Inflammatory macrophage (primary cell): ENCODE measurements at regions not wholly inside any gene's neighbourhood (a gene's known extent, or its start where the extent isn't known, plus 50 kb on each side); places are given as distances from the start of the nearest gene placed in this dataset.

Experiments
- DNase-seq, 2 donors: peaks; one replicate each; pipeline ENCODE4 v3.0.0-alpha.2; 2020 to 2022

- DNase-seq, result no peak
Measured at GRCh38 chr15:55017635-55018034, 179.1 kb downstream of the RSL24D1 start.

DNA sequence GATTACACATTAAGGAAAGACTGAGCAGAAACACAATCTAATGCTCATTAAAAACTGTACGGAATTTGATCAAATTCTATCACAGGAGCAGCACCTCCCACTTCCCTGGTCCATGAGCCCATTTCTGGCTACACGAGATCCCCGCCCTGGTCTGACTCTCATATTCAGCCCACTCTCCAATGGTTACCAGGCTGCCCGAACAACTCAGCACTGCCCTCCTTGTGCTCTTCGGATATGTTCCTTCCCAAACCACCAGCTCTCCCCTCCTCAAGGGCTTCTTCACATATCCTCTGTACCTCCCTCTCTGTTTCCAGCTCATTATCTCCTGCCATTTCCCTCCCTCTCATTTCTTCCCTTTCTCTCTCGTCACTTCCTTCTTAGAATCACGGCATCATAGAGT, 180.5 kb downstream of the RSL24D1 start:
- DNase-seq, result no peak

DNA sequence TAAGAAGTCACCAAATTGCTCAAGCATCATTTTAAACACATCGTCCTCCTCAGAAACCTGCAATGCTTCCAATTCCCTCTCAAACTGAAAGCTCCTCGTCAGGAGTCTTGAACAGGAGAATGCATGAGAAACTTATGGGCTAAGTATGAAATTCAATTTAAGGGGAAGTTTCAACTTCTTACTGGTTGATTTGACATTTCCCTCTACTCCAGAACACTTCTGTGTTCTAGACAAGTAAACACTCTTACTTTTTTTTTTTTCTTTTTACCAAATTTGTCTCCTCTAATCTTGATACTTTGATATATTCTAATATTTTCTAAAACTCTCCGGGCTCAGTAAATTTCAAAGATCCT, 181.7 kb downstream of the RSL24D1 start:
- no peak for DNase-seq

DNA sequence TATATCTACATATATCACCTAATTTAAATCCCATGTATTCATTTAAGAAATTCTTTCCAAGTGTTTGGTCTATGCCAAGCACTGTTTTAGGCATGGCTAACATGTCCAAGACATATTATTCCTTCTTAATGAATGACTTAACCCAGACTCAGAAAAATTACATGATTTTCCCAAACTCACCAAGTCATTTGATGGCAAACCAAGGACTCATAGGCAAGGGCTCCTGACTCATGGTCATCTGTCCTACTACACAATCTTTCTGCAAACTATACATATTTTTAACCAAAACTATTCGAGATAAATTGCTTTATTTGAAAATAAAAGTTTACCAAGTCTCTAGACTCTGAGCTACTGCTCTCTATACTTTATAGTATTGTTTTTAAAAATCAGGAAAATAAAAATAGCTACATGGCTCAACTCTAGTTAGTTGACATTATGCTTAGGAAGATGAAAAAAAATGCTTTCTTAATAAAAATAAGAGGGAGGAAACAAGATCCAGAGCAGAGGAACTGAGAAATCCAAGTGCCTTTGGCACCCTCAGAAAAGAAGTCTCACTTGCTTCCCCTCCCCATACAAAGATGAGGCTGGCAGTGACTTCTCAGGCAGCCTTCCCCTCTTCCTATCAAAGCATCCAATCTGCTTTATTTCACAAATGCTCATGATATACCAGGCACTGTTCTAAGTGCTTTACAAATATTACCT, 182.2 kb downstream of the RSL24D1 start:
- DNase-seq, result no peak

GRCh38 chr15:55008421-55008820, 188.3 kb downstream of the RSL24D1 start:
- peak in 1 of 2 donors; percentile 35 for DNase-seq

DNA sequence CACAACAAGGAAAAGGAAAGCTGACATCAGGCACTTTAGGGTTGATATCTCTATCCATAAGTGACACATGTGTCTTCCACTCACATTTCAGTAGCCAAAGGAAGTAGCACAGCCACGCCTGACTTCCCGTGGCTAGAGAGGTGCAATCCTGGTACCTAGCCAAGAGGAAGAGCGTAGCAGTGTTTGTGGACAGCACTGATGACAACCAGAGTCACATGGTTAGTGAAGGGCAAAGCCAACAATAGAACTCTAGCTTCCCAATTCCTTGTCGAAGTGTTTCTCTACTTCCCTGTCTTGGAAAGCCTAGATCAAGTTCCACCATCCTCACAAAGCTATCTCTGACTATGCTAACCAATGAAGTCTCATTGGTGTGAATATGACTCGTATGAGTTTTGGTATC, 189.2 kb downstream of the RSL24D1 start:
- DNase-seq, result peak; percentile 61 to 78

DNA sequence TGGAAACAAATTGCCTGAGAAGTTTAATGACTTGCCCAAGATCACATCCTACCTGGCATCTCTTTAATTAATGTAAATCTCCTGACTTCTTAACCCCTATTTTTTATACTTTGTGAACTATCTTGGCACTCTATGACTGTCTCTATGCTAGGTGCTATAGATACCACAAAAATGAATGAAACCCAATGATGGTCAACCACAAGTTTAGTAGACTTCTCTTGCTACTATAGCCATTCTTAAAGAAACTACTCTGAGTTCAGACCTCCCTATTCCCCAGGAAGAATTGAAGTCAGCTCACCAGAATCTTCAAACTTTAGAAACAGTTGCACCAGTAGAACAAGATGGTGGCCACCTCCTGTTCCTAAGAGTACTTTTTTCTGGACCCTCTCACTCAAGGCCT, 191.1 kb downstream of the RSL24D1 start:
- DNase-seq, result no peak

GRCh38 chr15:55003965-55004873, 192.5 kb downstream of the RSL24D1 start:
- DNase-seq, result no peak

- no peak for DNase-seq
Measured at GRCh38 chr15:54998661-54999060, 198.1 kb downstream of the RSL24D1 start.

DNA sequence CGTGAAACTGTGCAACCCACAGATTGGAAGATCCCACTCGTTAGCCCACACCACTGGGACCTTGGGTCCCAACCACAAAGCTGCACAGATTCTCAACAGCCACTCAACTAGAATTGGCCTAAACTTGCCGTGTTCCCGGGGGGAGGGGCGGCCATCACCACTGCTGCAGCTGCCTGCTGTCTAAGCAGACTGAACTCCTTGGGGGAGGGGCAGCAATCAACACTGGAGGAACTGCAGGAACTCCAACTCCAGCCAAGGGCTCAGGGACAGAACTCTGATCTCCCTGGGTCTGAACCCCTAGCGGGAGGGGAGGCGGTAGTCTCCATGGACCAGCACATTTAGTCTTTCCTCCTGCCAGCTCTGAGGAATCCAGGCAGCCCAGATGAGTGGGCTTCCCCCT, 205.9 kb downstream of the RSL24D1 start:
- DNase-seq, result no peak

DNA sequence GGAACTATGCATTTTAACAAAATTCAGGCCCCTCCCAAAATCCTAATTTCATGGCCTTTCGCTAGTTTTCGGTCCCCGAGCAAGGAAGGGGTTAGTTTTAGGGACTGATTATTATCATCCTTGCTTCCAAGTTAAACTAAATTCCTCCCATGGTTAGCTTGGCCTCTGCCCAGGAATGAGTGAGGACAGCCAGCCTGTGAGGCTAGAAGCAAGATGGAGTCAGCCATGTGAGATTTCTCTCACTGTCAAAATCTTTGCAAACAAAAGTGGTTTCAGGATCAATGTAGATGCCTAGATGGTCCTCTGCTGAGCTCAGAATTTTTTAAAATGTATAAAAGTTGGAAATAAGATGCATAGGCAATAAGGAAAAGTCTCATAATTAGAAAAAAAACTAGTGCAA, 208.9 kb downstream of the RSL24D1 start:
- no peak for DNase-seq

DNA sequence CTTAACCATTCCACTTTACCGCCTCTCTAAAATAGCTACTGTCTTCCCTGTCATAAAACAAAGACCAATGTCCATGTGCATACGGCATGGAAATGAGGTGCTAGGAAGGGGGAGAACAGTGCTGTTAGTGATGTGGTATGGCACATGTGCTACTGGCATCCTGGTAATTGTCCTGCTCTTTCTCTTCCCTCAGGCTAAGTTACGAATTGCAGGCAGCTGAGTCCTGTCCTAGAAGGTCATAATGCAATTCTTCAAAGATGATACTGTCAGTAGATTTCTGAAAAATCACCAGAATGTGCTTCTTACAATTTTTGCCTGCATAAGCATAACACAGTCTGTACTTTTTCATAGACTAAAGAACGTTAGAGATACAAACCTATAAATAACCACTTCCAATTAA, 216.8 kb downstream of the RSL24D1 start:
- DNase-seq, result no peak

DNA sequence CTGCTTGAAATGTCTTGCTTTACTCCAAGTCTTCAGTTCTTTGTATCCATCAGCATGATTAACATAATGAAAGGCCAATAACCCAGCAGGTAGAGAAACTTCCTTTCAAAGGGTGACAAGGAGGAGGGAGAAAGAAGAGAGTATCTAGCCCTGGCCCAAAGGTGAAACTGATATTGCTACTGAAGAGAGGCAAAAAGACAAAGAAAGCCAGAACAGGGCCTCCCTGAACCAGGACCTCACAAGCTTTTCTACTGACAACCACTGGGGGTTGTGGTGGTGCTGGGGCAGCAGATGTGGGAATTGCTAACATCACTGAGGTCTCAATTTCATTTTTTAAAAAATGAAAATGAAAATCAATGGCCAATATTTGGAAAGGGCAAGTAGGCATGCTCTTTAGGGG, 234.1 kb downstream of the RSL24D1 start:
- DNase-seq, result no peak

DNA sequence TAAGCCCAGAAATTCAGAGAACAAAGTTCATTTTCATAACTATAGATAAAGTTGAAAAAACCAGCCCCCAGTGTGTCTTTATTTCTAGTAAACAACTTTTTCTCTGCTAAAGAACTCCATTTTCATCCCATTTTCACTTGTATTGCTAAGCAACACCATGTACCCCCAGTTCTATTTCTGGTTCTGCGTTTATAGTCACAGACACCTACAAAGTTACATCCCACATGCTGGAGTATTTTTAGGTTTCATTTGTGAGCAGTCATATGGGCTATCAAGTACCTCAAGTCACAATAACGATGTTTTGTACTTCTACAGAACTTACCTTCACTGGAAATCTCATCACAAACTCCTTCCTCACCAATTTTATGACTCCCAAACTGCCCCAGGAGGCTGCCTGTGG, 236.5 kb downstream of the RSL24D1 start:
- DNase-seq, result no peak

GRCh38 chr15:54941417-54941816, 255.3 kb downstream of the RSL24D1 start:
- DNase-seq, result no peak

- no peak for DNase-seq
Measured at GRCh38 chr15:54917312-54917711, 279.4 kb downstream of the RSL24D1 start.

DNA sequence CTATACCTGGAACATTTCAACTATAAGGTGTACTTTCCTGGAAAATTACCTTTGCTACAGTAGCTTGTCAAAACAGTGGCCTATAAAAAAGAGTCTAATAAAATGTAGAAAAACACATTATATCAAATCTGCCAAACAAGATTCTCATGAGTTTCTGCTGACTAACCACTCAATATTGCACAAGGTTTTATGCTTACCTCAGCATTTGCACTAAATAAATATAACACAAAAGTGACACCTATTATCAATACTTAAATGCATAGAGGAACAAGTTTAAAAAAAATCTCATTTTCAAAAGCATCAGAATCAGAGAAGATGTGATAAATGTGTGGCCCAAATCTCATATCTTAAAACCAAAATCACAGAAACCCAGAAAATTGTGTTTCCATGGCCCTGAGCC, 281.4 kb downstream of the RSL24D1 start:
- DNase-seq, result no peak

GRCh38 chr15:54884312-54884711, 312.4 kb downstream of the RSL24D1 start:
- peak; percentile 31 to 57 for DNase-seq

DNA sequence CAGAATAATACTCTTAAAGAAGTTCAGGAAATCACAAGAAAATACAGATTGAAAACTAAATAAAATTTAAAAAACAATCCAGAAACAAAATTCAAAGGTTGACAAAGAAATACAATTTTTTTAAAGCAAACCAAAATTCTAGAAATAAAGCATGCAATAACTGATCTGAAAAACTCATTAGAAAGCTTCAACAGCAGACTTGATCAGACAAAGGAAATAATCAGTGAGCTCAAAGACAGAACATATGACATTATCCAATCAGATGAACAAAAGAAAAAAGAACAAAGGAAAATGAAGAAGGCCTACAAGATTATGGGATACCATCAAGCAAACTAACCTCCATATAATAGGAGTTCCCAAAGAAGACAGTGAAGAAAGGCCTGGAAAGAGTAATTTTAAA, 336.8 kb downstream of the RSL24D1 start:
- no peak for DNase-seq

GRCh38 chr15:54854667-54855066, 342.1 kb downstream of the RSL24D1 start:
- DNase-seq, result no peak

DNA sequence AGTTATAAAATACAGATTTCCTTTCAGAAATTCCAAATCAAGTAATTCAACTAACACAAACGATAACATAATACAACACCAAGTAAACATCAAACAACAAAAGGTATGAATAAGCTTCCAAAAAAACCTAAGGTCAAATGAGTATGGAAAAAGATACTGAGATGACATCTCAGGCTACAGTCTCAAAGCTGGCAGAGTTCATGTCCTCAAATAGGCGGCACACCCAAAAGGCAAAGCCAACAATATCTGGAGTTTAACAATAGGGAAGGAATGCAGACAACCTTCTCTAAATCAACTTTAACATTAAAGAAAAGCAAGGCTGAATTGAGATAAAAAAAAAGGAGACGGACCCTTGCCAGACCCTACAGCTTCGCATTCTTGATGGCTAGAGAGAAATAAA, 346.6 kb downstream of the RSL24D1 start:
- DNase-seq, result no peak

- DNase-seq, result peak; percentile 62 to 71
Measured at GRCh38 chr15:54843006-54843405, 353.7 kb downstream of the RSL24D1 start.

DNA sequence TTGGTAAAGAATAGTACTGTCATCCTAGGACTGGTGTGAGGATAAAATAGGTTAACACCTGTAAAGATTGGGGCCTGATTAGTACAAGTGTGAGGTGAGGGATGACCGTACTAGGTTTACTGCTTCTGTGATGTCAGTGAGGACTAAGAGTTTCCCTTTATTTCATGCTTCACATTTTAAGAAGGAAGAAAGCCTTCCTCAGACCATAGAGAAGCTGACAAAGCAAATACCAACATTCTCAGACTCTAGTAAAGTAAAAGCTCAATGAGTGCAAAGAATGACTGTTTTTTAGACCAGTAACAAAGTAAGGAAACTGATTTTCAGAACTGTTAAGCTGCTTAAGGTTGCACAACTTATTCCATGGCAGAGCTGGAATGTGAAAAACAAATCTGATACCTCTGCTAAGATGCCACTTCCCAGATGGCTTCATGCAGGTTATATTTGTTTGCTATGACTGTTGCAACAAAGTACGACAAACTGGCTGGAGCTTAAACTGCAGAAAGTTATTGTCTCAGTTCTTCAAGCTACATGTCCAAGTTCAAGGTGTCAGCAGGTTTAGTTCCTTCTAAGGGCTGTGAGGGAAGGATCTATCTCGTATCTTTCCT, 354.9 kb downstream of the RSL24D1 start:
- DNase-seq, result peak in 1 of 2 donors; percentile 12
